Right atrium auricular region (tissue), 2 donors: ENCODE measurements at regions not wholly inside any gene's neighbourhood (a gene's known extent, or its start where the extent isn't known, plus 50 kb on each side); places are given as distances from the start of the nearest gene placed in this dataset.
"Not testable (repeated sequence)": the region's sequence is repeated elsewhere in the genome, so short reads cannot be mapped to it uniquely, and the experiment has no call there.

Experiments used
- DNase-seq: peaks from one replicate; pipeline ENCODE4 v3.0.0-alpha.2; 2019; ENCODE audit warnings: low spot score
- H3K27ac ChIP-seq, 2 donors: fragments of 200-600 bp; sonication (generic); 1 replicate in 1 of 2; 2 replicates in 1 of 2; pipeline ENCODE4 v1.5.1; 2016 to 2019
- H3K27me3 ChIP-seq, 2 donors: fragments of 200-600 bp; sonication (generic); one replicate each; pipeline versions ENCODE4 v1.5.1 to v1.6.0; 2017 to 2019
- H3K36me3 ChIP-seq: fragments of 200-600 bp; sonication (generic); one replicate; pipeline ENCODE4 v1.5.1; 2016
- H3K4me1 ChIP-seq, 2 donors: fragments of 200-600 bp; sonication (generic); one replicate each; pipeline versions ENCODE4 v1.5.1 to v1.6.0; 2017 to 2019
- H3K4me3 ChIP-seq, 2 donors: fragments of 200-600 bp; sonication (generic); 1 replicate in 1 of 2; 2 replicates in 1 of 2; pipeline ENCODE4 v1.5.1; 2017 to 2019; ENCODE audit warnings: mild to moderate bottlenecking in 1 of 2, moderate library complexity in 1 of 2
- H3K9me3 ChIP-seq, 2 donors: fragments of 200-600 bp; sonication (generic); one replicate each; pipeline ENCODE4 v1.5.1; 2019
- CTCF ChIP-seq, 2 donors: fragments of 200-600 bp; sonication (generic); IDR thresholded peaks; one replicate each; pipeline ENCODE4 v1.5.1; 2019; ENCODE audit warnings: antibody characterized with exemption in 2 of 2

GRCh38 chr5:57368010-57368409 lies 114.6 kb downstream of the ACTBL2 start:
- H3K27ac ChIP-seq: no peak overlapping the region
- no peak for DNase-seq
- no peaks in the 10 kb centered on the region for H3K36me3 ChIP-seq
- no peaks in the 10 kb centered on the region for H3K27me3 ChIP-seq
- no peak overlapping the region for H3K4me3 ChIP-seq
- TF ChIP-seq CTCF (IDR thresholded peaks at IDR 0.05): no peak
- H3K4me1 ChIP-seq: no peaks in the 10 kb centered on the region
- no peaks in the 10 kb centered on the region for H3K9me3 ChIP-seq

- DNase-seq: no peak
- Histone ChIP-seq H3K9me3 (no peaks in the 10 kb centered on the region), H3K27ac (no peak overlapping the region), H3K4me3 (no peak overlapping the region), H3K36me3 (no peaks in the 10 kb centered on the region), H3K4me1 (no peaks in the 10 kb centered on the region), H3K27me3 (no peaks in the 10 kb centered on the region)
- TF ChIP-seq CTCF (IDR thresholded peaks at IDR 0.05): no peak
Measured at GRCh38 chr5:57366744-57367143, 115.9 kb downstream of the ACTBL2 start.

- Histone ChIP-seq H3K27ac (no peak overlapping the region), H3K36me3 (no peaks in the 10 kb centered on the region), H3K27me3 (no peaks in the 10 kb centered on the region), H3K4me1 (no peaks in the 10 kb centered on the region), H3K4me3 (no peak overlapping the region), H3K9me3 (no peaks in the 10 kb centered on the region)
- no peak for TF ChIP-seq CTCF (IDR thresholded peaks at IDR 0.05)
- DNase-seq: no peak
Measured at GRCh38 chr5:57362951-57363350, 119.7 kb downstream of the ACTBL2 start.

GRCh38 chr5:57360871-57361270 lies 121.7 kb downstream of the ACTBL2 start:
- Histone ChIP-seq H3K9me3 (no peaks in the 10 kb centered on the region), H3K27ac (no peak overlapping the region), H3K4me1 (no peaks in the 10 kb centered on the region), H3K36me3 (no peaks in the 10 kb centered on the region), H3K27me3 (no peaks in the 10 kb centered on the region), H3K4me3 (no peak overlapping the region)
- TF ChIP-seq CTCF (IDR thresholded peaks at IDR 0.05): no peak
- no peak for DNase-seq

GRCh38 chr5:57358796-57359592 lies 123.6 kb downstream of the ACTBL2 start:
- DNase-seq: no peak
- no peaks in the 10 kb centered on the region for H3K4me1 ChIP-seq
- H3K36me3 ChIP-seq: no peaks in the 10 kb centered on the region
- no peaks in the 10 kb centered on the region for H3K9me3 ChIP-seq
- no peak overlapping the region for H3K4me3 ChIP-seq
- H3K27me3 ChIP-seq: no peaks in the 10 kb centered on the region
- no peak overlapping the region for H3K27ac ChIP-seq
- no peak for TF ChIP-seq CTCF (IDR thresholded peaks at IDR 0.05)

GRCh38 chr5:57356850-57357249 lies 125.8 kb downstream of the ACTBL2 start:
- H3K27ac ChIP-seq, DNase-seq, H3K4me1 ChIP-seq: not testable (repeated sequence)

More at GRCh38 chr5:57356850-57357249, 125.8 kb downstream of the ACTBL2 start:
- not testable (repeated sequence) for H3K4me3 ChIP-seq, H3K36me3 ChIP-seq, H3K9me3 ChIP-seq, H3K27me3 ChIP-seq
